ENCODE measurements at regions not wholly inside any gene's neighbourhood (a gene's known extent, or its start where the extent isn't known, plus 50 kb on each side); places are given as distances from the start of the nearest gene placed in this dataset.

- Histone ChIP-seq H3K36me3 (no peaks in the 10 kb centered on the region), H3K9me3 (ENCODE audit: severe bottlenecking) (no peaks in the 10 kb centered on the region), H3K27ac (no peak overlapping the region), H3K4me3 (ENCODE audit: low read depth, low read length) (no peak overlapping the region), H3K27me3 (ENCODE audit: insufficient read depth, low read depth, severe bottlenecking) (no peaks in the 10 kb centered on the region)
- no peak for DNase-seq
- no peak for TF ChIP-seq CTCF (IDR thresholded peaks at IDR 0.05; ENCODE audit: low read depth, low read length)
Measured at GRCh38 chr12:131491155-131491554, 219.7 kb upstream of the SFSWAP start.

GRCh38 chr12:131491916-131492490 lies 218.9 kb upstream of the SFSWAP start:
- no peak overlapping the region for H3K27ac ChIP-seq
- TF ChIP-seq CTCF (IDR thresholded peaks at IDR 0.05; ENCODE audit: low read depth, low read length) = no peak
- no peaks in the 10 kb centered on the region for H3K36me3 ChIP-seq
- no peaks in the 10 kb centered on the region for H3K9me3 ChIP-seq (ENCODE audit: severe bottlenecking)
- H3K27me3 ChIP-seq (ENCODE audit: insufficient read depth, low read depth, severe bottlenecking) = no peaks in the 10 kb centered on the region
- no peak overlapping the region for H3K4me3 ChIP-seq (ENCODE audit: low read depth, low read length)
- DNase-seq = no peak

GRCh38 chr12:131493068-131493826 lies 217.6 kb upstream of the SFSWAP start:
- TF ChIP-seq CTCF (IDR thresholded peaks at IDR 0.05; ENCODE audit: low read depth, low read length) = no peak
- H3K4me3 ChIP-seq (ENCODE audit: low read depth, low read length) = no peak overlapping the region
- no peaks in the 10 kb centered on the region for H3K27me3 ChIP-seq (ENCODE audit: insufficient read depth, low read depth, severe bottlenecking)

GRCh38 chr12:131494216-131494615 lies 216.7 kb upstream of the SFSWAP start:
- no peaks in the 10 kb centered on the region for H3K36me3 ChIP-seq
- H3K27ac ChIP-seq = no peak overlapping the region
- no peaks in the 10 kb centered on the region for H3K9me3 ChIP-seq (ENCODE audit: severe bottlenecking)
- H3K27me3 ChIP-seq (ENCODE audit: insufficient read depth, low read depth, severe bottlenecking) = no peaks in the 10 kb centered on the region
- DNase-seq = no peak
- no peak overlapping the region for H3K4me3 ChIP-seq (ENCODE audit: low read depth, low read length)
- TF ChIP-seq CTCF (IDR thresholded peaks at IDR 0.05; ENCODE audit: low read depth, low read length) = no peak

More at GRCh38 chr12:131493068-131493826, 217.6 kb upstream of the SFSWAP start:
- no peak overlapping the region for H3K27ac ChIP-seq
- no peaks in the 10 kb centered on the region for H3K36me3 ChIP-seq
- H3K9me3 ChIP-seq (ENCODE audit: severe bottlenecking) = no peaks in the 10 kb centered on the region
- no peak for DNase-seq

GRCh38 chr12:131494741-131495524 lies 216.0 kb upstream of the SFSWAP start:
- DNase-seq = no peak
- no peak for TF ChIP-seq CTCF (IDR thresholded peaks at IDR 0.05; ENCODE audit: low read depth, low read length)
- H3K4me3 ChIP-seq (ENCODE audit: low read depth, low read length) = no peak overlapping the region
- no peaks in the 10 kb centered on the region for H3K27me3 ChIP-seq (ENCODE audit: insufficient read depth, low read depth, severe bottlenecking)
- no peaks in the 10 kb centered on the region for H3K9me3 ChIP-seq (ENCODE audit: severe bottlenecking)
- no peak overlapping the region for H3K27ac ChIP-seq
- H3K36me3 ChIP-seq = no peaks in the 10 kb centered on the region
